ENCODE measurements at regions not wholly inside any gene's neighbourhood (a gene's known extent, or its start where the extent isn't known, plus 50 kb on each side); places are given as distances from the start of the nearest gene placed in this dataset.

- peaks cover 0 to 10% (median 4%) of the 10 kb centered on the region in 4 donors for H3K9me3 ChIP-seq
- no peaks in the 10 kb centered on the region for H3K27me3 ChIP-seq
- H3K4me3 ChIP-seq, result no peak overlapping the region
- H3K27ac ChIP-seq (replicated peaks in 1 of 4), result no peak overlapping the region
- 91% methylated on average over 6 of the region's 6 CpGs for WGBS
- no peaks in the 10 kb centered on the region for H3K36me3 ChIP-seq
- intact Hi-C loops (cut with DNase I), result no loop called here
- H3K4me1 ChIP-seq, result no peaks in the 10 kb centered on the region
- no peak for DNase-seq (ENCODE audit: extremely low spot score)
- TF ChIP-seq POLR2AphosphoS5 (IDR thresholded peaks at IDR 0.05), result no peak
- no peak for TF ChIP-seq EP300 (IDR thresholded peaks at IDR 0.05)
- no peak for TF ChIP-seq POLR2A (IDR thresholded peaks at IDR 0.05; ENCODE audit: low read depth)
- no peak for TF ChIP-seq CTCF (IDR thresholded peaks at IDR 0.05)
Measured at GRCh38 chr2:139992078-139992477, 1211.9 kb upstream of the NXPH2 start.

- no peaks in the 10 kb centered on the region for H3K27me3 ChIP-seq
- TF ChIP-seq POLR2AphosphoS5 (IDR thresholded peaks at IDR 0.05) (no peak), EP300 (IDR thresholded peaks at IDR 0.05) (no peak), CTCF (IDR thresholded peaks at IDR 0.05) (no peak), POLR2A (IDR thresholded peaks at IDR 0.05; ENCODE audit: low read depth) (no peak)
- no peak for DNase-seq (ENCODE audit: extremely low spot score)
- intact Hi-C loops (cut with DNase I), result no loop called here
- no peaks in the 10 kb centered on the region for H3K4me1 ChIP-seq
- peaks cover 0 to 10% (median 4%) of the 10 kb centered on the region in 4 donors for H3K9me3 ChIP-seq
- H3K36me3 ChIP-seq, result no peaks in the 10 kb centered on the region
- no peak overlapping the region for H3K4me3 ChIP-seq
- no peak overlapping the region for H3K27ac ChIP-seq (replicated peaks in 1 of 4)
- 96% methylated on average over 28 of the region's 40 CpGs for WGBS
Measured at GRCh38 chr2:139990646-139991335, 1210.6 kb upstream of the NXPH2 start.

- intact Hi-C loops (cut with DNase I), result no loop called here
- no peak for DNase-seq (ENCODE audit: extremely low spot score)
- peaks cover 0 to 7% (median 3%) of the 10 kb centered on the region in 4 donors for H3K9me3 ChIP-seq
- H3K36me3 ChIP-seq, result no peaks in the 10 kb centered on the region
- no peak overlapping the region for H3K4me3 ChIP-seq
- no peaks in the 10 kb centered on the region for H3K27me3 ChIP-seq
- H3K4me1 ChIP-seq, result no peaks in the 10 kb centered on the region
- no peak overlapping the region for H3K27ac ChIP-seq (replicated peaks in 1 of 4)
- TF ChIP-seq POLR2AphosphoS5 (IDR thresholded peaks at IDR 0.05) (no peak), EP300 (IDR thresholded peaks at IDR 0.05) (no peak), CTCF (IDR thresholded peaks at IDR 0.05) (no peak), POLR2A (IDR thresholded peaks at IDR 0.05; ENCODE audit: low read depth) (no peak)
- 49% methylated on average over 3 of the region's 3 CpGs for WGBS
Measured at GRCh38 chr2:139969323-139969722, 1189.1 kb upstream of the NXPH2 start.

- H3K9me3 ChIP-seq, result peaks cover 0 to 6% (median 2%) of the 10 kb centered on the region in 4 donors
- WGBS, result 84% methylated on average over 5 of the region's 5 CpGs
- no peak for TF ChIP-seq POLR2AphosphoS5 (IDR thresholded peaks at IDR 0.05)
- TF ChIP-seq CTCF (IDR thresholded peaks at IDR 0.05), result no peak
- TF ChIP-seq EP300 (IDR thresholded peaks at IDR 0.05), result no peak
- TF ChIP-seq POLR2A (IDR thresholded peaks at IDR 0.05; ENCODE audit: low read depth), result no peak
- intact Hi-C loops (cut with DNase I), result no loop called here
- no peak overlapping the region for H3K27ac ChIP-seq (replicated peaks in 1 of 4)
- H3K27me3 ChIP-seq, result no peaks in the 10 kb centered on the region
- H3K4me1 ChIP-seq, result no peaks in the 10 kb centered on the region
- no peak for DNase-seq (ENCODE audit: extremely low spot score)
- no peak overlapping the region for H3K4me3 ChIP-seq
- no peaks in the 10 kb centered on the region for H3K36me3 ChIP-seq
Measured at GRCh38 chr2:139968588-139968987, 1188.4 kb upstream of the NXPH2 start.

GRCh38 chr2:139967665-139968064 lies 1187.5 kb upstream of the NXPH2 start:
- intact Hi-C loops (cut with DNase I), result no loop called here
- no peak overlapping the region for H3K27ac ChIP-seq (replicated peaks in 1 of 4)

More at GRCh38 chr2:139967665-139968064, 1187.5 kb upstream of the NXPH2 start:
- no peaks in the 10 kb centered on the region for H3K4me1 ChIP-seq
- peaks cover 0 to 5% (median 0%) of the 10 kb centered on the region in 4 donors for H3K9me3 ChIP-seq
- no peak for DNase-seq (ENCODE audit: extremely low spot score)
- no peak for TF ChIP-seq CTCF (IDR thresholded peaks at IDR 0.05)
- TF ChIP-seq EP300 (IDR thresholded peaks at IDR 0.05), result no peak
- no peak for TF ChIP-seq POLR2AphosphoS5 (IDR thresholded peaks at IDR 0.05)
- no peak for TF ChIP-seq POLR2A (IDR thresholded peaks at IDR 0.05; ENCODE audit: low read depth)
- no peaks in the 10 kb centered on the region for H3K27me3 ChIP-seq
- 63% methylated on average over 1 of the region's 1 CpG for WGBS
- H3K4me3 ChIP-seq, result no peak overlapping the region
- H3K36me3 ChIP-seq, result no peaks in the 10 kb centered on the region

Measured in esophagus muscularis mucosa (tissue), 4 donors.